ENCODE measurements at regions not wholly inside any gene's neighbourhood (a gene's known extent, or its start where the extent isn't known, plus 50 kb on each side); places are given as distances from the start of the nearest gene placed in this dataset.

DNA sequence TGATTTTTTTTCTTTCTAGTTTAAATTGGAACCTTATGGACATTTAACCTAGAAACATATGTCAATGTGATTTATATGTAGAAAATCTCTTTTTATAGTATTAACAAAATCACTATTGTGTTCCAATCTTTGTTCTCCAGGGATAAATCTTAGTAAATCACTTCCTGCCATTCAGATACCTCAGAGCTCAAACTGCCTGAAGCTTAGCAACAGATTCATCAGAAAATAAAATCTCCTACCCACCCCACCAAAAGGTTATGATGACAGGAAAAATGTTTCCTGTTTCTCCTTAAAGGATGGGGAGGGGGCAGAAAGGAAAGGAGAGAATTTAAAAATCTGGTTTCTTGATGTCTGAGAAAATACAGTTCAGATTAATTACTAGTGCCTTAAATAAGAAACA, 105.0 kb upstream of the TUT7 start:
- DNase-seq (ENCODE audit: extremely low spot score) = no peak
- ChIA-PET CTCF (no interaction called here), POLR2A (no interaction called here)
- TF ChIP-seq, protein P1, sequence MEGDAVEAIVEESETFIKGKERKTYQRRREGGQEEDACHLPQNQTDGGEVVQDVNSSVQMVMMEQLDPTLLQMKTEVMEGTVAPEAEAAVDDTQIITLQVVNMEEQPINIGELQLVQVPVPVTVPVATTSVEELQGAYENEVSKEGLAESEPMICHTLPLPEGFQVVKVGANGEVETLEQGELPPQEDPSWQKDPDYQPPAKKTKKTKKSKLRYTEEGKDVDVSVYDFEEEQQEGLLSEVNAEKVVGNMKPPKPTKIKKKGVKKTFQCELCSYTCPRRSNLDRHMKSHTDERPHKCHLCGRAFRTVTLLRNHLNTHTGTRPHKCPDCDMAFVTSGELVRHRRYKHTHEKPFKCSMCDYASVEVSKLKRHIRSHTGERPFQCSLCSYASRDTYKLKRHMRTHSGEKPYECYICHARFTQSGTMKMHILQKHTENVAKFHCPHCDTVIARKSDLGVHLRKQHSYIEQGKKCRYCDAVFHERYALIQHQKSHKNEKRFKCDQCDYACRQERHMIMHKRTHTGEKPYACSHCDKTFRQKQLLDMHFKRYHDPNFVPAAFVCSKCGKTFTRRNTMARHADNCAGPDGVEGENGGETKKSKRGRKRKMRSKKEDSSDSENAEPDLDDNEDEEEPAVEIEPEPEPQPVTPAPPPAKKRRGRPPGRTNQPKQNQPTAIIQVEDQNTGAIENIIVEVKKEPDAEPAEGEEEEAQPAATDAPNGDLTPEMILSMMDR (IDR thresholded peaks at IDR 0.05; ENCODE audit: control extremely low read depth, extremely low read depth, low read depth, missing control alignments) = no peak

DNA sequence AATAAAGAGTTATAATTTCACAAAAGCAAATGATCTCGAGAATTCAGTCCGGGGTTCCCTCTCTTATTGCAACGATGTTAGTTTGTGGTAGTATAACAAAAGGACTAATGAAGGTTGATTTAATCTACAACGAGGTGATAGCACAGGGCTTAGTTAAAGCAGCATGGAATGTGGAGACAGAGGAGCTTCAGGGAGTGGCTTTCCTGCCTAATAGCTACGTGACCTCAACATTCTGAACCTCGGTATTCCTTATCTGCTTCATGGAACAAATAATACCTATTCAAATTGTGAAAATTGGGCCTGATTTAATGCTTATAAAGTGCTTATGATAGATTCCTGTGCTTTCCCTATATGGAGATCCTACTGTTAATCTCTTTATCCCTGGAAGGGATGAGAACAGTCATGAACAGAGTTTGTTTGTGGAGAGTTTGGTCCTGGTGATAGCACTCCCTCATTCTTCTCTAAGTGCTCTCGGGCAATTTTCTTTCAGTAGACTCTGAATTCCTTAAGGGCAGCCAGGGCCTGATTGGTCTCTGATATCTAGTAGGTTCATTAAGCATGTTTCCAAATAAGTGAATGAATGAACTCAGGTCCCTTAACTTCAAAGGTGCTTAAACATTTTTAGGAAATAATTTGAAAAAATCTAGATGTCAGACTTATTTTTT, 104.1 kb upstream of the TUT7 start:
- ChIA-PET CTCF (interaction anchor here (1.0 to 1.3 kb wide), 3 partner anchors 9 to 124 kb away, joined by 3 to 4 read pairs (median 3); no protein-coding TSS in a partner anchor), POLR2A (no interaction called here)
- DNase-seq (ENCODE audit: extremely low spot score) = no peak
- TF ChIP-seq, protein P1 (IDR thresholded peaks at IDR 0.05; ENCODE audit: control extremely low read depth, extremely low read depth, low read depth, missing control alignments) = no peak

DNA sequence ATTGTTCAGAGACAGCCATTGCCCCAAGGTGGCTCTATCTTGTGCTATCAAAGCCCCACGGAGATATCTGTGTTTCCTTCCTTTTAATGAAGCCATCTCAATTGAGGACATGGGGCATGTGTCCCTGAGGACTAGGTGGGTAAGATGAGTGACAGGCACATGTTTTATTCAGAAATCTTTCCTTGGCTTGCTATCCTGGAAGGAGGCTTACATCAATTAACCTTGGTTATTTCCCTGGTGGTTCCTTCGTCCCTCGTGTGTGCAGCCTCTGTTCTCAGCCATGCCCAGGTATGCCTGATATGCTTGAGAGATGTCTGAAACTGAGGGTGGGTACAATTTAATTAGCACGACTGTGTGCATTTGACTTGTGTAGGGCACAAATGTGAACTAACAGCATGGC, 102.2 kb upstream of the TUT7 start:
- DNase-seq (ENCODE audit: extremely low spot score) = no peak
- TF ChIP-seq, protein P1 (IDR thresholded peaks at IDR 0.05; ENCODE audit: control extremely low read depth, extremely low read depth, low read depth, missing control alignments) = no peak
- ChIA-PET POLR2A (no interaction called here), CTCF (no interaction called here)

DNA sequence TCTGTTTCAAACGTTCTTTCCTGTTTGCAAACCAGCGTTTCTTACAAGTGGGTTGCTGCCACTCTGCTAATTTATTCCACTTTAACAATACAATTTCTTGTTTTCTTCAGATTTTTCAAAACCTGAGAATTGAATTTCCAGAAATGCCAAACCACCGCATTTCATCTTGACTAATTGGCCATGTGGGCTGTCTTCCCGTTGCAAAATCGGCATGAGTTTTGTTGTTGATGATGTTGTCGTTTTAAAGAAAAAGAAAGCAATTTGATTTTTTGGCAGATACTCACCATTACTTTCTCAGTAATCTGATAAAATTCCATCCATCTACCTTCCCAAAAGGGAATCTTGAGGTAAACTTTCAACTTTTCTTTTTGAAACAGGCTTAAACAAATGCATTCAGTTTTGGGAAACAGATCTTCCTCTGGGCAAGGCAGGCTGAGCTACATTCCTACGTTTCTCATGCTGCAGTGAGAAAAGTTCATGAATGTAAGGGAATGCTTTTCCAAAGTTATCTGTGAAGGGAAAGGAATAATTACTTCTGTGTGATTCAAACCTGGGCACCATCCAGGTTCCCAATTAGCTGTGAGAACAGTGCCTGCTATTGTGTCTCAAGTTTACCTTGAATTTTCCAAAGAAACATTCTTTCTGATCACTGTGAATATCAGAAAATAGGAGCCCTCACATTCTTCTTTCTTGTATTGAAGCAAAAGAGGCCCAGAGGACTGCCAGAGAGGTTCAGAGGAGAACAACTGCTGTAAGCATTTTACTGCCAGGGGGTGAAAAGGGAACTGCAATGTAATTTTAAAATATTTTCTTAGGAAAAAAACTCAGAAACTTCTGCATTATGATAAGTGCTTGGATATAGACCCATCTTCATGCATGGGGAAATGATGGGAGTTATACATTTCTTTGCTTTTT, 100.7 kb upstream of the TUT7 start:
- POLR2A ChIA-PET = no interaction called here
- CTCF ChIA-PET = no interaction called here

DNA sequence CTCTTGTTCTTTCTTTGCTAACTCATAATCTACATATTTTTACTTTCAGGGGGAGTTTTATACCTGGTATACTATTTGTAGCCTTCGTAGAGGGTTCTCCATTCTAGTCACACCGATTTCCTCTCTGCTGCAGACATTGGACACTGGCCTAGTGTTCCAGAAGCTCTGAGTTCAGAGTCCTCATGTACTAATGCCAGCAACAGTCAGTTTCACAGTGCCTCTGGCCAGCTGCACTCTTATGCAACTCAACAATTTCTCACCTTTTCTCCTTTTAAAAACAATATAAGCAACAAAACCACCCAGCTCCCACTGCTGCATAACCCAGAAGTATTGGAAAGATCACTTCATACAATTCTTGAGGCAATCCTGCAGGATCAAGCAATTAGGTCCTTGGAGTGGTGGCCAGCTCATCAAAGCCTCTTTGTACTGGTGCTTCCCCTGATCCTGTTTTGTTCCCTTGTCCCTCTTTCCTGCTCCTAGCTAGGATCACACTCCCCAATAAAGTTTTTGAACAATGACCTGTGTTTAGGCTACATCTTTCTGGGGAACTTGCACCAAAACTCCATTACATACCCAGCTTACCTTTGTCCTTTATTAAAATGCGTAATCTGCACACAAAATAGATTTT, 98.1 kb upstream of the TUT7 start:
- TF ChIP-seq, protein P1 (IDR thresholded peaks at IDR 0.05; ENCODE audit: control extremely low read depth, extremely low read depth, low read depth, missing control alignments) = no peak
- CTCF ChIA-PET = interaction anchor here (1.6 kb wide), 1 partner anchor 37 kb away, joined by 3 read pairs; no protein-coding TSS in a partner anchor
- POLR2A ChIA-PET = no interaction called here
- no peak for DNase-seq (ENCODE audit: extremely low spot score)

More for the DNA sequence above, 100.7 kb upstream of the TUT7 start:
- TF ChIP-seq, protein P1 (IDR thresholded peaks at IDR 0.05; ENCODE audit: control extremely low read depth, extremely low read depth, low read depth, missing control alignments) = no peak
- no peak for DNase-seq (ENCODE audit: extremely low spot score)

DNA sequence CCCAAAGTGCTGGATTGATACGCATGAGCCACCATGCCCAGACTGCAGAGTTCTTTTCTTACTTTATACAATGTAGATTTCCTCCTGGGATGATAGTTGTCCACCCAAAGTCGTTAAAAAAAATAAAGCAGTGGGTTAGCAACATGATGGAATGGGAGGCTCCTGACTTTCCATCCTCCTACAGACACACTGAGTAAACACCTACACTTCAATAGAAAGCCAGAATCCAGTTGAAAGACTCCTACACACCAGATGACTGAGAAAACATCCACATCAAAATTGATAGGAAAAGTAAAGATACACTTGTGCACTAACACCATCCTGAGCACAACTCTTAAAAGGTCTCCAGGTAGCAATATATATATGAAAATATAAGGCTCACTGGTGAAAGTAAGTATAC, 95.0 kb upstream of the TUT7 start:
- ChIA-PET POLR2A (no interaction called here), CTCF (interaction anchor here (0.8 kb wide), 1 partner anchor 9 kb away, joined by 3 read pairs; no protein-coding TSS in a partner anchor)
- TF ChIP-seq, protein P1 (IDR thresholded peaks at IDR 0.05; ENCODE audit: control extremely low read depth, extremely low read depth, low read depth, missing control alignments) = no peak
- no peak for DNase-seq (ENCODE audit: extremely low spot score)

Measured in GM10248 (cell line).